Activated T-helper 2 cell treated with anti-CD3 and anti-CD28 coated beads, Interferon-gamma antibody, Interleukin-2, Interleukin-4, amounts not matched to agents 10 μg/mL and 5 μg/mL and 100 μg/mL, durations not matched to agents 14 hours and 24 hours and 36 hours (primary cell): ENCODE measurements at regions not wholly inside any gene's neighbourhood (a gene's known extent, or its start where the extent isn't known, plus 50 kb on each side); places are given as distances from the start of the nearest gene placed in this dataset.

Experiments
- DNase-seq: peaks from one replicate; pipeline ENCODE4 v3.0.0; 2021; ENCODE audit warnings: low spot score
- H3K27ac Mint-ChIP-seq: one replicate; pipeline ENCODE4 v1.8.0; 2021; ENCODE audit warnings: mixed read lengths
- H3K27me3 Mint-ChIP-seq: one replicate; pipeline ENCODE4 v1.8.0; 2021; ENCODE audit warnings: low read depth, mixed read lengths
- H3K36me3 Mint-ChIP-seq: one replicate; pipeline ENCODE4 v1.8.0; 2021; ENCODE audit warnings: low read depth, mixed read lengths
- H3K4me1 Mint-ChIP-seq: one replicate; pipeline ENCODE4 v1.8.0; 2021; ENCODE audit warnings: low read depth, mixed read lengths
- H3K4me3 Mint-ChIP-seq: one replicate; pipeline ENCODE4 v1.8.0; 2021; ENCODE audit warnings: low read depth, mild to moderate bottlenecking, moderate library complexity, mixed read lengths
- H3K9me3 Mint-ChIP-seq: one replicate; pipeline ENCODE4 v1.8.0; 2021; ENCODE audit warnings: mixed read lengths
- intact Hi-C: fragments of 100-400 bp; cut with micrococcal nuclease; formaldehyde crosslinking; loops from one replicate; pipeline ENCODE4 v1.15.1; 2023

DNA sequence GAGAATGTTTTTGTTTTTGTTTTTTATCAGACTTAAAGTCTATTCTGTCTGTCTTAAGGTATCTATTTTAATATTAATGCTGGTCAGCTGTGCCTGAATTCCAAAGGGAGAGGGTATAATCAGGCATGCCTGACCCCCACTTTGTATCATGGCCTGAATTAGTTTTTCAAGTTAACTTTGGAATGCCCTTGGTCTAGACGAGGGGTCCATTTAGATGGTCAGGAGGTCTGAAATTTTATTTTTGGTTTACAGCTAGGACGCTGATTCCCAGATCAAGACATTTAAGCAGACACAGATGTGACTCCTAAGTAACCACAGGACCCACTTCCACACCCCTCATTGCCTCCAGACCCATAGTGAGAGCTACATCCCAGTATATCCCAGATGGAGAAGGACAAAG lies 189.5 kb downstream of the ARHGAP12 start:
- H3K36me3 Mint-ChIP-seq = no peaks in the 10 kb centered on the region
- no peaks in the 10 kb centered on the region for H3K27me3 Mint-ChIP-seq
- peaks cover 4% of the 10 kb centered on the region for H3K4me1 Mint-ChIP-seq
- peaks cover 10% of the 10 kb centered on the region for H3K9me3 Mint-ChIP-seq
- no peak for DNase-seq
- H3K4me3 Mint-ChIP-seq = no peak overlapping the region
- no peak overlapping the region for H3K27ac Mint-ChIP-seq
- intact Hi-C loops = no loop called here

DNA sequence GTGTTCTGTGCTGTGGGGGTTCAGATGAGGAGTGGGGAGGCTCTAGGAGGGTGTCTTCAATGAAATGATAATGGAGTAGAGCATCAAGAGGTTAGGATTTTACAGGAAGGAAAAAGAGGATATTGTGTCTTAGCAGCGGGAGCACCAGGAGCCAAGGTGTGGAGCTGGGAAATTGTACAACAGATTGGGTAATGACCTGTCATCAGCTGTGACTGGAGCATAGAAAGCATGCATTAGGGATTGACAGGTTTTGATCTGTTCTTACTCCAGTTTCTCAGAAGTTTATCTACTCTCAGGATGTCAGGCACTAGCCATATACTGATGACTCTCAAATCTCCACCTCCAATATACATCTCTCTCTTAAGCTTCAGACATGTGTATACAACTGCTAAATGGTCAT lies 196.9 kb downstream of the ARHGAP12 start:
- Mint-ChIP-seq H3K9me3 (peaks cover 5% of the 10 kb centered on the region), H3K36me3 (no peaks in the 10 kb centered on the region), H3K4me3 (no peak overlapping the region), H3K27me3 (peaks cover 10% of the 10 kb centered on the region), H3K27ac (no peak overlapping the region), H3K4me1 (no peaks in the 10 kb centered on the region)
- DNase-seq = no peak
- intact Hi-C loops = no loop called here

- peaks cover 5% of the 10 kb centered on the region for H3K9me3 Mint-ChIP-seq
- no peaks in the 10 kb centered on the region for H3K4me1 Mint-ChIP-seq
- peaks cover 10% of the 10 kb centered on the region for H3K27me3 Mint-ChIP-seq
- no peak for DNase-seq
- H3K4me3 Mint-ChIP-seq = no peak overlapping the region
- intact Hi-C loops = no loop called here
- H3K27ac Mint-ChIP-seq = no peak overlapping the region
- no peaks in the 10 kb centered on the region for H3K36me3 Mint-ChIP-seq
Observed at GRCh38 chr10:31730776-31731175, 197.9 kb downstream of the ARHGAP12 start.

DNA sequence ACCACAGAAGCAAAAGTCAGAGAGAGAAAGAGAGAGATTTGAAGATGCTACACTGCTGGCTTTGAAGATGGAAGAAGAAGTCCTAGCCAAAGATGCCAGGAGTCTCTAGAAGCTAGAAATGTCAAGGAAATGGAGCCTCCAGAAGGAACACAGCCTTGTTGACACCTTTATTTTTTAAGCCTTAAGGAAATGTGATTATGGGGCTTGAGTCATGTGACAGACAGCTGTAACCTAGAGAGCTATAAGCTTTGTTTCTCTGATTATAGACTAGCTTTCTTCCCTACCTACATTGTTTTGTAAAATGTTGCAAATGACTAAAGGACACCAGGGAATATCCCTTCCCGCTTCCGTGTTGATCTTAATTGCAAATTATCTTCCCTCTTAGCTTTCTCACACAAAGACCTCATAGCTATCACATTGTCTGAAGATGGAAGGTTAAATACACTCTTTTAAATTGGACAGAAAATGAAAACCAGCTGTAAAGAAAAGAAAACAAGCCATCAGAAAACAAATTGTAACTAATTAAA lies 199.9 kb downstream of the ARHGAP12 start:
- no peaks in the 10 kb centered on the region for H3K9me3 Mint-ChIP-seq
- no peak for DNase-seq
- no peaks in the 10 kb centered on the region for H3K36me3 Mint-ChIP-seq
- peaks cover 10% of the 10 kb centered on the region for H3K27me3 Mint-ChIP-seq
- H3K4me3 Mint-ChIP-seq = no peak overlapping the region
- no peak overlapping the region for H3K27ac Mint-ChIP-seq
- peaks cover 3% of the 10 kb centered on the region for H3K4me1 Mint-ChIP-seq
- intact Hi-C loops = no loop called here

DNA sequence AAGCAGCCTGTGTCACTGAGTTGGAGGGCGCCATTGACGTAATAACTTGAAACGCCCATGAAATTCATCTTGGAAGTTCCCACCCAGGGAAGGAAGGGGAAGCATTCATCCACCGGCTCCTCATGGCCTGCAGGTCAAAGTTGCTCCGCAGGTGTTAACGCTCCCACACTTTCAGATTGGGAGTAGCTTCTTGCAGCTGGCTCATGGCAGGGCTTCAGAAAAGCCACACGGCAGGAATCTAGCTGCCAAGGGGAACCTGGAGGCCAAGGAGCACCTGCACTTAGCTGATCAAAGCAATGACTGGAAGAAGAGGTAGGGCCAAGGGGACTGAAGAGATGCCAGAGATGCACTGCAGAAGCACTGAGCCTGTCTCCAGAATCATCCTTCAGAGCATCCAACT lies 203.2 kb downstream of the ARHGAP12 start:
- Mint-ChIP-seq H3K9me3 (no peaks in the 10 kb centered on the region), H3K27ac (no peak overlapping the region), H3K4me1 (peaks cover 9% of the 10 kb centered on the region), H3K36me3 (no peaks in the 10 kb centered on the region), H3K27me3 (peaks cover 6% of the 10 kb centered on the region), H3K4me3 (no peak overlapping the region)
- intact Hi-C loops = no loop called here
- DNase-seq = no peak

GRCh38 chr10:31724296-31724695 lies 204.3 kb downstream of the ARHGAP12 start:
- Mint-ChIP-seq H3K4me3 (no peak overlapping the region), H3K36me3 (no peaks in the 10 kb centered on the region), H3K27ac (no peak overlapping the region), H3K9me3 (no peaks in the 10 kb centered on the region), H3K27me3 (peaks cover 4% of the 10 kb centered on the region), H3K4me1 (peaks cover 9% of the 10 kb centered on the region)
- no peak for DNase-seq
- intact Hi-C loops = no loop called here

- no peak overlapping the region for H3K4me3 Mint-ChIP-seq
Observed at GRCh38 chr10:31723106-31723750, 205.4 kb downstream of the ARHGAP12 start.

GRCh38 chr10:31721096-31721495 lies 207.5 kb downstream of the ARHGAP12 start:
- Mint-ChIP-seq H3K4me3 (no peak overlapping the region), H3K27ac (no peak overlapping the region), H3K4me1 (peaks cover 9% of the 10 kb centered on the region), H3K36me3 (no peaks in the 10 kb centered on the region), H3K27me3 (no peaks in the 10 kb centered on the region), H3K9me3 (no peaks in the 10 kb centered on the region)
- intact Hi-C loops = no loop called here
- no peak for DNase-seq

More at GRCh38 chr10:31723106-31723750, 205.4 kb downstream of the ARHGAP12 start:
- Mint-ChIP-seq H3K4me1 (peaks cover 9% of the 10 kb centered on the region), H3K27ac (peak overlapping the region; percentile 9), H3K36me3 (no peaks in the 10 kb centered on the region), H3K9me3 (no peaks in the 10 kb centered on the region), H3K27me3 (no peaks in the 10 kb centered on the region)
- DNase-seq = no peak
- intact Hi-C loops = no loop called here

GRCh38 chr10:31720546-31720945 lies 208.1 kb downstream of the ARHGAP12 start:
- DNase-seq = no peak
- no peaks in the 10 kb centered on the region for H3K27me3 Mint-ChIP-seq
- no peak overlapping the region for H3K4me3 Mint-ChIP-seq
- no peaks in the 10 kb centered on the region for H3K36me3 Mint-ChIP-seq
- peaks cover 9% of the 10 kb centered on the region for H3K4me1 Mint-ChIP-seq
- H3K27ac Mint-ChIP-seq = no peak overlapping the region
- H3K9me3 Mint-ChIP-seq = no peaks in the 10 kb centered on the region
- intact Hi-C loops = no loop called here

GRCh38 chr10:31709476-31709875 lies 219.2 kb downstream of the ARHGAP12 start:
- no peak for DNase-seq
- no peak overlapping the region for H3K4me3 Mint-ChIP-seq
- no peaks in the 10 kb centered on the region for H3K27me3 Mint-ChIP-seq
- H3K4me1 Mint-ChIP-seq = peaks cover 26% of the 10 kb centered on the region
- peaks cover 8% of the 10 kb centered on the region for H3K36me3 Mint-ChIP-seq
- peaks cover 38% of the 10 kb centered on the region for H3K9me3 Mint-ChIP-seq
- intact Hi-C loops = loop anchor here (5.0 kb wide), 1 partner anchor 1002 kb away; no protein-coding TSS in a partner anchor
- H3K27ac Mint-ChIP-seq = no peak overlapping the region

GRCh38 chr10:31709028-31709427 lies 219.6 kb downstream of the ARHGAP12 start:
- Mint-ChIP-seq H3K4me3 (no peak overlapping the region), H3K36me3 (peaks cover 8% of the 10 kb centered on the region), H3K4me1 (peaks cover 26% of the 10 kb centered on the region), H3K9me3 (peaks cover 38% of the 10 kb centered on the region), H3K27me3 (no peaks in the 10 kb centered on the region), H3K27ac (no peak overlapping the region)
- no peak for DNase-seq
- intact Hi-C loops = loop anchor here (5.0 kb wide), 1 partner anchor 1002 kb away; no protein-coding TSS in a partner anchor

GRCh38 chr10:31708474-31708873 lies 220.2 kb downstream of the ARHGAP12 start:
- H3K4me3 Mint-ChIP-seq = no peak overlapping the region
- intact Hi-C loops = loop anchor here (5.0 kb wide), 1 partner anchor 1001 kb away; no protein-coding TSS in a partner anchor
- peaks cover 26% of the 10 kb centered on the region for H3K4me1 Mint-ChIP-seq
- DNase-seq = no peak
- no peaks in the 10 kb centered on the region for H3K27me3 Mint-ChIP-seq
- H3K27ac Mint-ChIP-seq = peak overlapping the region; percentile 88
- peaks cover 8% of the 10 kb centered on the region for H3K36me3 Mint-ChIP-seq
- H3K9me3 Mint-ChIP-seq = peaks cover 38% of the 10 kb centered on the region

GRCh38 chr10:31708046-31708445 lies 220.6 kb downstream of the ARHGAP12 start:
- Mint-ChIP-seq H3K4me3 (peak overlapping the region; percentile 33), H3K36me3 (peaks cover 8% of the 10 kb centered on the region), H3K27ac (peak overlapping the region; percentile 88), H3K4me1 (peaks cover 26% of the 10 kb centered on the region), H3K27me3 (no peaks in the 10 kb centered on the region), H3K9me3 (peaks cover 37% of the 10 kb centered on the region)
- intact Hi-C loops = loop anchor here (5.0 kb wide), 1 partner anchor 1001 kb away; no protein-coding TSS in a partner anchor
- no peak for DNase-seq
